ENCODE measurements at regions not wholly inside any gene's neighbourhood (a gene's known extent, or its start where the extent isn't known, plus 50 kb on each side); places are given as distances from the start of the nearest gene placed in this dataset.
"Not testable (repeated sequence)": the region's sequence is repeated elsewhere in the genome, so short reads cannot be mapped to it uniquely, and the experiment has no call there.

- no peak for FAIRE-seq
Observed at GRCh38 chr6:121597654-121598053, 162.2 kb downstream of the GJA1 start.

DNA sequence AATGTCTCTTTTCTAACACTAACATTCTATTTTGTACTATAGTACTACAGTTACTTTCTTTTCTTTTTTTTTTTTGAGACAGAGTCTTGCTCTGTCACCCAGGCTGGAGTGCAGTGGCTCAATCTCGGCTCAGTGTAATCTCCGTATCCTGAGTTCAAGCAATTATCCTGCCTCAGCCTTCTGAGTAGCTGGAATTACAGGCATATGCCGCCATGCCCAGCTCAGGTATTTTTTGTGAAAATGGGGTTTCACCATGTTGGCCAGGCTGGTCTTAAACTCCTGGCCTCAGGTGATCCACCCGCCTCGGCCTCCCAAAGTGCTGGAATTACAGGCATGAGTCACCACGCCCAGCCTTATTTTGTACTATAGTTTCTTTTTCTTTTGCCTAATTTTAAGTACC, 163.9 kb downstream of the GJA1 start:
- not testable (repeated sequence) for FAIRE-seq

- FAIRE-seq, result no peak
Observed at GRCh38 chr6:121600389-121601168, 165.1 kb downstream of the GJA1 start.

GRCh38 chr6:121603486-121603885, 168.0 kb downstream of the GJA1 start:
- FAIRE-seq, result no peak

DNA sequence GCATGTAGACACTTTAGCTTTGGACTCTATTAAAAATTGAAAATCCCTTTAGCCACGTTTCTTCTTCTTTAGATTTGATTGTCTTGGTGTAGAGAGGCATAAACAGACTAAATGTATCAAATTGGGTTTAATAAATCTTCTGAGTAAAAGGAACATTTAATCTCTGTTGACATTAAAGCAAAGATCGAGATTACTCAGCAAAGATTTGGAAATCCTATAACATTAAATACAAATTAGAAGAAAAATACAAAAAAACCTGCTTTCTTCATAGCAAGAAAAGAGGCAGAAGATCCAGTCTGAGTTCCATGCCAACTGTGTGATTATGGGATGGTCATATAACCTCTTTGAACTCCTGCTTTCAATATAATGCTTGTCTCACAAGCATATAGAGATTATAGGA, 172.3 kb downstream of the GJA1 start:
- no peak for FAIRE-seq

GRCh38 chr6:121608270-121608669, 172.8 kb downstream of the GJA1 start:
- no peak for FAIRE-seq

DNA sequence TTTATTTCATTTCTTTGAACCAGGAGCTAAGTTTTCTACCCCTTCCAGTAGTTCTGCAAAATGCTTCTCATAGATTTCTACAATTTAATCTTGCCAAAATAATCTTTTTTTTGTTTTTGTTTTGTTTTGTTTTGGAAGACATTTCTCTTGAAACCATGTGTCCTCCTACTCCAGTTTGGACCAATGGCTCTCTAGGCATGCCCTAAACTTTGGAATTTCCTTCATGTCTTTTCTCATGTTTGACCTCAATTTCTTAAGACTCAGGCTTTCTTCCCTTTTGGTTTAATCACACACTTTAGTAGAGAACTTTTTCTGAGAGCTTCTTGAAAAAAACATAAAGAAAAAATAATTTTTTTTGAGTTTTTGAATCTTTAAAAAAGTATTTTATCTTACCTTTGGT, 173.8 kb downstream of the GJA1 start:
- no peak for FAIRE-seq

DNA sequence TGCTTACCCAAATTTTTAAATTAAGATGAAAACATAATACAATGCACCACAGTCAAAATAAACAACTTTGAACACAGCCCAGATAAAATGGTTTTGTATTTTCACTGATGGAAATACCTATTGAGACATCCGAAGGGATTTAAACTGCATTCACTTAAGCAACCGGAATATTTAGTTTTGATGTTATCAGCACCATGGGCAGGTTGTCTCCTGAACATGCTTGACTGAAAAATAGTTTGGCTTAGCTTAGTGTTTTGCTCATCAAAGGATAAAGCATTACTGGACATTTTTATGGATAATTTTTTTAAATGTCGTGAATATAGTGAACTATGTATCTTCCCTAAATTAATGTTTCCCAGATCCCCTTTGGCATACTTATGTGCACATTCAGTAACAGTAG, 177.5 kb downstream of the GJA1 start:
- no peak for FAIRE-seq

DNA sequence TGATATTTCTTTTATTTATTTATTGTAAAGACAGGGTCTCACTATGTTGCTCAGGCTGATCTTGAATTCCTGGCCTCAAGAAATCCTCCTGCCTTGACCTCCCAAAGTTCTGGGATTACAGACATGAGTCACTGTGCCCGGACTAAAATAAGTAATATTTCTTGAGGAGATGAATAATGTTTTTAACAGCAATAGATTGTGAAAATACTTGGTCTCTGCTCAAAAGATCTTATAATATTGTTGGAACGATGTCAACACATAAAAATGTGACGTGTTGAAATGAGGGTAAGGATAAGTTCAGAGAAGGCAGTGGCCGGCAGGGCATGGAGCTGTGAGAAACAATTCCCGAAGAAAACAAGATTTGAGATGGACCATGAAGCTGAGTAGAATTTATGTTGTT, 178.7 kb downstream of the GJA1 start:
- FAIRE-seq, result no peak

DNA sequence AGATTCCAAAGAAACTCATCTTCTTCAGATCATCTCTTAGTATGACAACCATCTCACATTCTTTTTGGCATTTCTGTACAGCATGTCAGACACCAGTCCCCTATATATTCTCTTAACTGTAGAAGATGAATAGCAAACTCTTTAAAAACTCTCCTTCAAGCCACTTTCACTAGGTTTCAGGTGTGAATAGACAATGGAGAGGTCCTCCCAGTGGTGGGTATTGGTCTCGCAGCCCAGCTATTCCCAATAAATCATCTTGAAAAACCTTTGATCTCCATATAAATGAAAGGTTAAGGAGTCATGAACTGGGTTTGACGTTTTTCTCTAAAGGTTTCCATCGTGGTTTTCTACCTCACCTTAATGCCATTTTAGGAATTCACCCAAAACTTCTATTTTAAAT, 180.0 kb downstream of the GJA1 start:
- FAIRE-seq, result no peak

- no peak for FAIRE-seq
Observed at GRCh38 chr6:121616406-121616805, 181.0 kb downstream of the GJA1 start.

DNA sequence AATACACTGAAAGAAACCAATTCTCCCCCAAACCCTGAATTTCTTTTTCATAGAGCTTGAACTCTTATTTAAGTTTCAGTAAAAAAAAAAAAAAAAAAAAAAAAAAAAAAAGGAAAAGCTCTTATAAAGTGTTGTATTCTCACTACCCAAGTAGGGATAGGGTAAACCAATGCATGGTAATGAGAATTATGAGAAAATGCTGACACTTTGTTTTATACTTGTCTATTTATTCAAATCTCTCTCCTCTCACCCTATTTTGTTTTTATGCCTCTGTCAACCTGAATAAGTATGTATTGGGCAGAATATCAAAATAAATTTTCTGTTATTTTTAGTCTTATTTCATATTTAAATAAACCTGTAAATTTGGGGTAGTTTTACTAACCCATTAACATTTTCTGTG, 181.9 kb downstream of the GJA1 start:
- no peak for FAIRE-seq

DNA sequence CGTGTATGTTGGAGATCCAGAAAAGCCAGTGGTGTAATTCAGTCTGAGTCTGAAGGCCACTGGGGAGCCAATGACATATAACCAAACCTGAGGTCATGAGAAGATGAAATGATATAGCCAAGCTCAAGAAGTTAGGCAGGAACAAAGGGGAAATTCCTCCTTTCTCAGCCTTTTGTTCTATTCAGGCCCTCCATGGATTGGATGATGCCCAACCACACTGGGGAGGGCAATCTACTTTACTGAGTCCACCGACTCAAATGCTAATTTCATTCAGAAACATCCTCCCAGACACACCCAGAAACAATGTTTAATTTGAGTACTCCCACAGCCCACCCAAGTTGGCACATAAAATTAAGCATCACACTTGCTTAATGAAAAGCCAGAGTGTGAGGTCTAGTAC, 183.6 kb downstream of the GJA1 start:
- no peak for FAIRE-seq

- FAIRE-seq, result no peak
Observed at GRCh38 chr6:121619987-121620740, 184.7 kb downstream of the GJA1 start.

- FAIRE-seq, result no peak
Observed at GRCh38 chr6:121627761-121628160, 192.3 kb downstream of the GJA1 start.

- no peak for FAIRE-seq
Observed at GRCh38 chr6:121630716-121631115, 195.3 kb downstream of the GJA1 start.

DNA sequence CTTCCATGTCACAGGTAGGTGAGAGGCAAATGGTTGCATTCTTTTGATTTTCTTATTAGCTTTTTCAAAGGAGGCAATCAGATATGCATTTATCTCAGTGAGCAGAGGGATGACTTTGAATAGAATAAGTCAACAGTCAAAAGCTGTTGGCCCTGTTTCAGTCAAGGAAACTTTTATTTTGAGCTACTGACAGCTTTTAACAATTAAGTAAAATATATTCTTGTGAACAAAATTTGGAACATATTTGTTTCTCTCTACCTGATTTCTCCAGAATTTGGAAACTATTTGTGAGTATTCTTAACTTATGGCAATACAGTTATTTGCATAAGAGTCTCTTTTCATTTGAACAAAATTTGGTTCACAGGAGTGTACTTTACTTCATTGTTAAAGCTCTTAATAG, 196.3 kb downstream of the GJA1 start:
- FAIRE-seq, result not testable (repeated sequence)

GRCh38 chr6:121633309-121633708, 197.9 kb downstream of the GJA1 start:
- FAIRE-seq, result no peak

- FAIRE-seq, result not testable (repeated sequence)
Observed at GRCh38 chr6:121634586-121634985, 199.1 kb downstream of the GJA1 start.

- no peak for FAIRE-seq
Observed at GRCh38 chr6:121635355-121635754, 199.9 kb downstream of the GJA1 start.

GRCh38 chr6:121636217-121636616, 200.8 kb downstream of the GJA1 start:
- FAIRE-seq, result not testable (repeated sequence)

DNA sequence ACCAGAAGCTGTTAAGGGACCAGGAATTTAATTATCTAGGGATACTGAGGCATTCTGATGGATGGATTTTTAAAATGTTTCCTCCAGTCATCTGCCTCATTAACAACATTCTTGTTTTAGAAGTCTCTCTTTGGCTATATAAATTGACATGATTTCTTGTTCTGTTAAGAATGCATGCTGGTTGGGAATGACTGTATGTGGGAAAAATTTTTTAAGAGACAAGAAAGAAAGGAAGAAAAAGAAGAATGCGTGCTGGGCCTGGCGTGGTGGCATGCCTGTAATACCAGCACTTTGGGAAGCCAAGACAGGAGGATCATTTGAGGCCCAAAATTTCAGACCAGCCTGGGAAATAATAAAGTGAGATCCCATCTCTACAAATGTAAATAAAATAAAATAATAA, 203.6 kb downstream of the GJA1 start:
- no peak for FAIRE-seq

DNA sequence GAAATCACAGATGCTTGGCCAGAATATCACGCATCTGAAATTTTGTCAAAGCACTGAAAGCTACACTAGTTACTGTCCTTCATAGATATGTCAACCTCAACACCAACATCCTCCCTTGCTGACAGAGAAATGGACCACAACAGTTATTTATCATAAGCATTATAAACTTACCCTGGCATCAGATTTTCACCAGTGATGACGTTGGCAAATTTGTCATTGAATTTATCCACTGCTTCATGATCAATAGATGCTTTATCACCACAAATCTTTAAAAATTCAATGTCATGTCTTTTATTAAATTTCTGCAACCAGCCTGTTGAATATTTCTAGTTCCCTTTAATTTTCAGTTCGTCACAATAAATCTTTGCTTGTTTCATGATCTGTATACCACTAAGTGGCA, 205.7 kb downstream of the GJA1 start:
- FAIRE-seq, result no peak

DNA sequence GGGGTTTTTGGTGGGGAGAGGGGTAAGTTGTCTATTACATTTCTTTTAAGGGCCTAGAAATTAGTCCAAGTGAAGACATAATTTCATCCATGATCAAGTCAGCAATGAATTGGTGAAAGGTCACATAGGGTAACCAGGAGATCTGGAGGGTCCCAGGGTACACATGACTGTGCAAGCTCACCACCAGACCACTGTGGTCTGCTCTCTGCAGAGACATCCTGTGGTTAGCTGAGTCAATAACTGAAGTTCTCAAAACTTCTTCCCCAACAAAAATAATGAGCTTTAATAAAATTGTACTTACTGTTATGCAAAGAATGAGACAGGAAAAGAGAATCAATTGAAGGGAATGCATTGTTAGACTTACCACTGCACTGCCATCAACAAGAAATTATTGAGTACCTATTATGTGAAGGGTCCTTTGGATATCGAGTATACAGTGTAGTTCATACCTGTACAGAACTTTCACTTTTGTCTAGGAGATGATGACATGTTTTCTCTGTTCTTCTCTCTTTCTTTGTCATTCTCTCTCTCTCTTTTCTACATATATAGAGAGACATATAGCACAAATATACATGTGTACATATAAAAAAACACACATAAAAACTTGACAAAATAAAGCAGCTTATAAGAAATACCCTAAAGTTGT, 209.8 kb downstream of the GJA1 start:
- FAIRE-seq, result no peak

Measured in colon (tissue), 2 donors.